ENCODE measurements at regions not wholly inside any gene's neighbourhood (a gene's known extent, or its start where the extent isn't known, plus 50 kb on each side); places are given as distances from the start of the nearest gene placed in this dataset.

GRCh38 chr15:35630532-35630931, 84.6 kb upstream of the DPH6 start:
- TF ChIP-seq CTCF (IDR thresholded peaks at IDR 0.05; ENCODE audit: insufficient read depth, low read depth, low read length) (no peak), EZH2 (IDR thresholded peaks at IDR 0.05; ENCODE audit: insufficient read depth, low read length) (no peak)

Measured in astrocyte (in vitro differentiated cells and primary cell).